IMR-90 (cell line): ENCODE measurements at regions not wholly inside any gene's neighbourhood (a gene's known extent, or its start where the extent isn't known, plus 50 kb on each side); places are given as distances from the start of the nearest gene placed in this dataset.

ENCODE experiments used
- ATAC-seq: fragments of 200-7000 bp; cut with Tn5 transposase; 2 replicates; pipeline ENCODE4 v1.9.1; 2020; ENCODE audit warnings: low read depth, mild to moderate bottlenecking, moderate library complexity
- BruUV-seq: library from RNA; stranded (reverse); fragments of 400-500 nt; replicated peaks from 2 replicates; lab custom pipeline; 2021; lab: Mats Ljungman, UMichigan
- CTCF ChIA-PET: fragments of 300-600 bp; formaldehyde crosslinking; extraction: SDS; loops from one replicate; lab custom pipeline; 2021; ENCODE audit warnings: antibody characterized with exemption; lab: Yijun Ruan, JAX
- POLR2A ChIA-PET: fragments of 300-600 bp; sonication (Branson Sonifier 250); formaldehyde crosslinking; loops from one replicate; lab custom pipeline; 2022; ENCODE audit warnings: antibody characterized with exemption; ENCODE audit not compliant: unreplicated experiment; lab: Charles Lee
- DNase-seq: peaks from one replicate; pipeline ENCODE4 v3.0.0; 2013
- H2AFZ ChIP-seq: replicated peaks from 2 replicates; pipeline ENCODE3; 2013; ENCODE audit warnings: low read length, mild to moderate bottlenecking; ENCODE audit not compliant: poor library complexity
- H2AK5ac ChIP-seq: 2 replicates; pipeline ENCODE4 v1.6.1; 2013; ENCODE audit warnings: low read depth, low read length, inconsistent platforms
- H2AK9ac ChIP-seq: replicated peaks from 2 replicates; pipeline ENCODE3; 2013; ENCODE audit warnings: mild to moderate bottlenecking, low read depth, low read length, moderate library complexity; ENCODE audit not compliant: poor library complexity
- H2BK120ac ChIP-seq: 2 replicates; pipeline ENCODE4 v1.6.1; 2013; ENCODE audit warnings: low read depth, low read length, inconsistent platforms
- H2BK15ac ChIP-seq: 3 replicates; pipeline ENCODE4 v1.6.1; 2013; ENCODE audit warnings: low read depth, low read length, inconsistent platforms
- H2BK20ac ChIP-seq: 2 replicates; pipeline ENCODE4 v1.6.1; 2013; ENCODE audit warnings: low read depth, mild to moderate bottlenecking, inconsistent platforms, low read length, moderate library complexity
- H2BK5ac ChIP-seq: 2 replicates; pipeline ENCODE4 v1.6.1; 2013; ENCODE audit warnings: mild to moderate bottlenecking, low read depth, low read length, inconsistent platforms; ENCODE audit not compliant: poor library complexity, severe bottlenecking
- H3K14ac ChIP-seq: replicated peaks from 2 replicates; pipeline ENCODE4 v1.6.1; 2013; ENCODE audit warnings: low read depth, low read length, inconsistent platforms
- H3K18ac ChIP-seq: 2 replicates; pipeline ENCODE4 v1.6.1; 2013; ENCODE audit warnings: low read depth, low read length, control low read depth
- H3K23ac ChIP-seq: 2 replicates; pipeline ENCODE4 v1.6.1; 2013; ENCODE audit warnings: low read depth, low read length, inconsistent platforms
- H3K27ac ChIP-seq: 2 replicates; pipeline ENCODE4 v1.5.1; 2013; ENCODE audit warnings: mild to moderate bottlenecking, control low read depth, low read length; ENCODE audit not compliant: insufficient read depth
- H3K27me3 ChIP-seq: 2 replicates; pipeline ENCODE4 v1.6.1; 2013; ENCODE audit warnings: low read length; ENCODE audit not compliant: control insufficient read depth, insufficient read depth
- H3K36me3 ChIP-seq: 2 replicates; pipeline ENCODE4 v1.6.1; 2013; ENCODE audit warnings: low read length, mixed read lengths; ENCODE audit not compliant: control insufficient read depth, insufficient read depth
- H3K4ac ChIP-seq: 2 replicates; pipeline ENCODE4 v1.6.1; 2013; ENCODE audit warnings: low read depth, low read length, inconsistent platforms
- H3K4me1 ChIP-seq: 2 replicates; pipeline ENCODE4 v1.6.1; 2013; ENCODE audit warnings: low read length, mixed read lengths; ENCODE audit not compliant: control insufficient read depth, insufficient read depth
- H3K4me2 ChIP-seq: 2 replicates; pipeline ENCODE4 v1.6.1; 2013; ENCODE audit warnings: low read depth, mild to moderate bottlenecking, control low read depth, low read length, moderate library complexity
- H3K4me3 ChIP-seq: 2 replicates; pipeline ENCODE4 v1.5.1; 2013; ENCODE audit warnings: low read depth, mild to moderate bottlenecking, control low read depth, low read length, moderate library complexity; ENCODE audit not compliant: insufficient read depth
- H3K56ac ChIP-seq: 2 replicates; pipeline ENCODE4 v1.6.1; 2013; ENCODE audit warnings: low read length, inconsistent platforms; ENCODE audit not compliant: insufficient read depth; ENCODE audit errors: extremely low read depth
- H3K79me1 ChIP-seq, 2 experiments: 2 replicates each; pipeline ENCODE4 v1.6.1; 2013; ENCODE audit warnings: low read length in 2 of 2, inconsistent platforms in 1 of 2, low read depth in 1 of 2
- H3K9ac ChIP-seq: 2 replicates; pipeline ENCODE4 v1.6.1; 2013; ENCODE audit warnings: low read depth, low read length, control low read depth
- H3K9me1 ChIP-seq: 2 replicates; pipeline ENCODE4 v1.6.1; 2013; ENCODE audit warnings: low read length, inconsistent platforms; ENCODE audit not compliant: insufficient read depth
- H3K9me3 ChIP-seq: 2 replicates; pipeline ENCODE4 v1.6.1; 2013; ENCODE audit warnings: low read length; ENCODE audit not compliant: control insufficient read depth, insufficient read depth
- H4K20me1 ChIP-seq: 2 replicates; pipeline ENCODE4 v1.6.1; 2013; ENCODE audit warnings: low read length, inconsistent platforms; ENCODE audit not compliant: insufficient read depth
- H4K5ac ChIP-seq: 2 replicates; pipeline ENCODE4 v1.6.1; 2013; ENCODE audit warnings: mild to moderate bottlenecking, low read depth, low read length, control low read depth
- H4K8ac ChIP-seq, 2 experiments: 2 replicates each; pipeline ENCODE4 v1.6.1; 2013; ENCODE audit warnings: low read depth in 2 of 2, low read length in 2 of 2, control low read depth in 1 of 2, inconsistent platforms in 1 of 2
- H4K91ac ChIP-seq: 2 replicates; pipeline ENCODE4 v1.6.1; 2013; ENCODE audit warnings: low read depth, low read length, inconsistent platforms; ENCODE audit not compliant: insufficient read depth
- BHLHE40 ChIP-seq: fragments of 150-350 bp; IDR thresholded peaks from 2 replicates; pipeline ENCODE4 v1.6.1; 2016; ENCODE audit warnings: mild to moderate bottlenecking, low read depth, low read length
- CEBPB ChIP-seq: IDR thresholded peaks from 2 replicates; pipeline ENCODE4 v1.6.1; 2012; ENCODE audit warnings: low read depth, low read length, improper control_type of control experiment
- CHD1 ChIP-seq: IDR thresholded peaks from 2 replicates; pipeline ENCODE4 v1.6.1; 2012; ENCODE audit warnings: low read depth, low read length, improper control_type of control experiment
- MAFK ChIP-seq: IDR thresholded peaks from 2 replicates; pipeline ENCODE4 v1.6.1; 2012; ENCODE audit warnings: low read depth, low read length, improper control_type of control experiment
- MAZ ChIP-seq: IDR thresholded peaks from 2 replicates; pipeline ENCODE4 v1.6.1; 2012; ENCODE audit warnings: low read depth, mild to moderate bottlenecking, low read length, improper control_type of control experiment, moderate library complexity, borderline replicate concordance
- MXI1 ChIP-seq: IDR thresholded peaks from 2 replicates; pipeline ENCODE4 v1.6.1; 2012; ENCODE audit warnings: low read depth, mild to moderate bottlenecking, low read length, moderate library complexity, borderline replicate concordance
- NFE2L2 ChIP-seq: fragments of 150-350 bp; IDR thresholded peaks from 2 replicates; pipeline ENCODE4 v1.6.1; 2016; ENCODE audit warnings: low read depth, mild to moderate bottlenecking, low read length
- POLR2A ChIP-seq: IDR thresholded peaks from 2 replicates; pipeline ENCODE4 v1.6.1; 2012; ENCODE audit warnings: mild to moderate bottlenecking, low read depth, low read length
- RAD21 ChIP-seq: IDR thresholded peaks from 2 replicates; pipeline ENCODE4 v1.6.1; 2012; ENCODE audit warnings: low read length, improper control_type of control experiment
- RFX5 ChIP-seq: IDR thresholded peaks from 2 replicates; pipeline ENCODE4 v1.8.0; 2012; ENCODE audit warnings: low read depth, mild to moderate bottlenecking, low read length, moderate library complexity
- WGBS, 2 experiments: methylation state at CpG; one replicate each; pipeline versions ENCODE4 v1.1.5 to v1.1.7; 2013; ENCODE audit warnings: missing lambda C conversion rate in 2 of 2; ENCODE audit not compliant: insufficient read length in 1 of 2; ENCODE audit errors: extremely low coverage in 2 of 2; 5-methylcytosine and 5-hydroxymethylcytosine counted together
- dilution Hi-C: fragments of 300-500 bp; cut with HindIII; formaldehyde crosslinking; loops from one replicate; pipeline ENCODE4 v1.14.3; 2018; ENCODE audit warnings: low sequenced_read_pairs; ENCODE audit not compliant: unreplicated experiment
- in situ Hi-C: fragments of 300-500 bp; cut with MboI; formaldehyde crosslinking; loops from 3 replicates; pipeline ENCODE4 v1.14.3; 2019; ENCODE audit warnings: low sequenced_read_pairs, inconsistent platforms, mixed read lengths
- intact Hi-C: fragments of 100-400 bp; cut with micrococcal nuclease; formaldehyde crosslinking; loops from 2 replicates; pipeline ENCODE4 v1.10.0; 2022
- TF ChIP-seq, protein P1 (sequence below): fragments of 150-350 bp; IDR thresholded peaks from 2 replicates; pipeline ENCODE4 v1.6.1; 2017; ENCODE audit warnings: mild to moderate bottlenecking, antibody characterized with exemption, low read length, low read depth
- TF ChIP-seq, protein P2 (sequence below): conservative IDR thresholded peaks from 2 replicates; pipeline ENCODE4 v1.5.1; 2012; ENCODE audit warnings: mild to moderate bottlenecking, low read depth, low read length, improper control_type of control experiment
- TF ChIP-seq, protein P3 (sequence below): fragments of 150-350 bp; IDR thresholded peaks from 2 replicates; pipeline ENCODE4 v1.6.1; 2016; ENCODE audit warnings: low read depth, mild to moderate bottlenecking, low read length, moderate library complexity, borderline replicate concordance

DNA sequence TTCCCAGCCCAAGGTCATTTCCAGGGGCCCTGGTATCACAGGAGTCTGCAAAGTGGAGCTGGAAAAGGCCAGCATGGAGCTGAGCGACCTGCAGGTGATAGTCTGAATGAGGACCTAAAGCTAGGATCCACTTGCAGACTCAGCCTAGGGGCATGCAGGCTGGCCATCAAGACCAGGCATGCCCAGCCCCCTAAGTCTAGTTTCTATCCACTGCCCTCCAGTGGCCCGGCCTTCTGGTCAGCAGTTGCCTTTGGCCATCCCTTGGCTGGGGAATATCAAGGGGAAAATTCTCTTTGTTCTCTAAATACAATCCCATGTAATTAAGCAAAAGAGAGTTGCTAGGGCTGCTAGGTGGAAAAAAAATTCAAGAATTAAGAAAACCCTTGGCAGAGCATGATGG, 96.3 kb upstream of the LHX5 start:
- H4K20me1 ChIP-seq, result no peaks in the 10 kb centered on the region
- no peaks in the 10 kb centered on the region for H3K9me1 ChIP-seq
- no peak overlapping the region for H2BK20ac ChIP-seq
- H3K27ac ChIP-seq, result no peak overlapping the region
- TF ChIP-seq RAD21 (no peak), POLR2A (no peak), RFX5 (no peak), CHD1 (no peak), MAZ (no peak), NFE2L2 (no peak), MXI1 (no peak), MAFK (no peak), CEBPB (no peak), BHLHE40 (no peak)
- TF ChIP-seq, protein P1, sequence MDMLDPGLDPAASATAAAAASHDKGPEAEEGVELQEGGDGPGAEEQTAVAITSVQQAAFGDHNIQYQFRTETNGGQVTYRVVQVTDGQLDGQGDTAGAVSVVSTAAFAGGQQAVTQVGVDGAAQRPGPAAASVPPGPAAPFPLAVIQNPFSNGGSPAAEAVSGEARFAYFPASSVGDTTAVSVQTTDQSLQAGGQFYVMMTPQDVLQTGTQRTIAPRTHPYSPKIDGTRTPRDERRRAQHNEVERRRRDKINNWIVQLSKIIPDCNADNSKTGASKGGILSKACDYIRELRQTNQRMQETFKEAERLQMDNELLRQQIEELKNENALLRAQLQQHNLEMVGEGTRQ, result no peak
- TF ChIP-seq, protein P2, sequence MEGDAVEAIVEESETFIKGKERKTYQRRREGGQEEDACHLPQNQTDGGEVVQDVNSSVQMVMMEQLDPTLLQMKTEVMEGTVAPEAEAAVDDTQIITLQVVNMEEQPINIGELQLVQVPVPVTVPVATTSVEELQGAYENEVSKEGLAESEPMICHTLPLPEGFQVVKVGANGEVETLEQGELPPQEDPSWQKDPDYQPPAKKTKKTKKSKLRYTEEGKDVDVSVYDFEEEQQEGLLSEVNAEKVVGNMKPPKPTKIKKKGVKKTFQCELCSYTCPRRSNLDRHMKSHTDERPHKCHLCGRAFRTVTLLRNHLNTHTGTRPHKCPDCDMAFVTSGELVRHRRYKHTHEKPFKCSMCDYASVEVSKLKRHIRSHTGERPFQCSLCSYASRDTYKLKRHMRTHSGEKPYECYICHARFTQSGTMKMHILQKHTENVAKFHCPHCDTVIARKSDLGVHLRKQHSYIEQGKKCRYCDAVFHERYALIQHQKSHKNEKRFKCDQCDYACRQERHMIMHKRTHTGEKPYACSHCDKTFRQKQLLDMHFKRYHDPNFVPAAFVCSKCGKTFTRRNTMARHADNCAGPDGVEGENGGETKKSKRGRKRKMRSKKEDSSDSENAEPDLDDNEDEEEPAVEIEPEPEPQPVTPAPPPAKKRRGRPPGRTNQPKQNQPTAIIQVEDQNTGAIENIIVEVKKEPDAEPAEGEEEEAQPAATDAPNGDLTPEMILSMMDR, result no peak
- TF ChIP-seq, protein P3, sequence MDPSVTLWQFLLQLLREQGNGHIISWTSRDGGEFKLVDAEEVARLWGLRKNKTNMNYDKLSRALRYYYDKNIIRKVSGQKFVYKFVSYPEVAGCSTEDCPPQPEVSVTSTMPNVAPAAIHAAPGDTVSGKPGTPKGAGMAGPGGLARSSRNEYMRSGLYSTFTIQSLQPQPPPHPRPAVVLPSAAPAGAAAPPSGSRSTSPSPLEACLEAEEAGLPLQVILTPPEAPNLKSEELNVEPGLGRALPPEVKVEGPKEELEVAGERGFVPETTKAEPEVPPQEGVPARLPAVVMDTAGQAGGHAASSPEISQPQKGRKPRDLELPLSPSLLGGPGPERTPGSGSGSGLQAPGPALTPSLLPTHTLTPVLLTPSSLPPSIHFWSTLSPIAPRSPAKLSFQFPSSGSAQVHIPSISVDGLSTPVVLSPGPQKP, result no peak
- CTCF ChIA-PET, result no interaction called here
- no CpG with 5 or more reads among the region's 2 CpGs for WGBS, 2 experiments
- no peak overlapping the region for H3K9ac ChIP-seq
- no peak overlapping the region for H2BK120ac ChIP-seq
- no peak overlapping the region for H2AFZ ChIP-seq
- H3K27me3 ChIP-seq, result no peaks in the 10 kb centered on the region
- dilution Hi-C loops (no loop called here), intact Hi-C loops (no loop called here), in situ Hi-C loops (no loop called here)
- H3K9me3 ChIP-seq, result no peaks in the 10 kb centered on the region
- DNase-seq, result no peak
- H3K18ac ChIP-seq, result no peak overlapping the region
- H4K8ac ChIP-seq, result no peak overlapping the region
- POLR2A ChIA-PET, result no interaction called here
- no peak overlapping the region for H2BK15ac ChIP-seq
- H4K5ac ChIP-seq, result no peak overlapping the region
- no peak for ATAC-seq
- H3K4me2 ChIP-seq, result no peak overlapping the region
- no peak overlapping the region for H2AK9ac ChIP-seq
- no peaks in the 10 kb centered on the region for H3K36me3 ChIP-seq
- H3K4me3 ChIP-seq, result no peak overlapping the region
- H3K79me1 ChIP-seq, result no peaks in the 10 kb centered on the region
- H3K4ac ChIP-seq, result no peak overlapping the region
- no TSS peak for BruUV-seq
- H3K23ac ChIP-seq, result no peak overlapping the region
- no peak overlapping the region for H2BK5ac ChIP-seq
- H3K4me1 ChIP-seq, result no peaks in the 10 kb centered on the region
- H2AK5ac ChIP-seq, result no peak overlapping the region
- H3K56ac ChIP-seq, result no peak overlapping the region
- no peak overlapping the region for H3K14ac ChIP-seq
- no peak overlapping the region for H4K91ac ChIP-seq
